ENCODE measurements at regions not wholly inside any gene's neighbourhood (a gene's known extent, or its start where the extent isn't known, plus 50 kb on each side); places are given as distances from the start of the nearest gene placed in this dataset.

- Histone ChIP-seq H3K9ac (replicated peaks; ENCODE audit: extremely low read depth, insufficient read depth, low read length) (no peak overlapping the region), H3K4me1 (ENCODE audit: control insufficient read depth, extremely low read depth, insufficient read depth, low read length) (no peaks in the 10 kb centered on the region), H3K27ac (ENCODE audit: insufficient read depth, low read depth, low read length) (no peak overlapping the region), H3K9me1 (replicated peaks; ENCODE audit: control insufficient read depth, extremely low read depth, insufficient read depth, low read length) (no peaks in the 10 kb centered on the region), H4K20me1 (replicated peaks; ENCODE audit: control insufficient read depth, extremely low read depth, insufficient read depth, low read length) (no peaks in the 10 kb centered on the region), H3K9me3 (replicated peaks; ENCODE audit: control insufficient read depth, insufficient read depth, low read length) (no peaks in the 10 kb centered on the region), H3K27me3 (ENCODE audit: control insufficient read depth in 2 of 2, insufficient read depth in 2 of 2, low read length in 2 of 2) (peaks cover 0 to 4% of the 10 kb centered on the region in 2 experiments), H3K36me3 (ENCODE audit: control insufficient read depth in 2 of 2, extremely low read depth in 1 of 2, insufficient read depth in 2 of 2, low read length in 2 of 2) (no peaks in the 10 kb centered on the region), H3K4me3 (replicated peaks in 1 of 3; ENCODE audit: insufficient read depth in 1 of 3, low read depth in 1 of 3, low read length in 3 of 3) (no peak overlapping the region), H2AFZ (ENCODE audit: low read depth, low read length) (no peak overlapping the region), H3K4me2 (ENCODE audit: insufficient read depth, low read length) (no peak overlapping the region), H3K79me2 (ENCODE audit: control insufficient read depth, insufficient read depth, low read length) (no peaks in the 10 kb centered on the region)
- DNase-seq (ENCODE audit: low read depth, low spot score) (no peak), FAIRE-seq (no peak)
- no peak for TF ChIP-seq EZH2 (IDR thresholded peaks at IDR 0.05; ENCODE audit: borderline replicate concordance, low read depth, low read length, severe bottlenecking)
- no peak for TF ChIP-seq MAX (IDR thresholded peaks at IDR 0.05; ENCODE audit: insufficient read depth, insufficient read length)
- TF ChIP-seq CTCF (IDR thresholded peaks at IDR 0.05; ENCODE audit: extremely low read depth in 1 of 2, insufficient read depth in 1 of 2, low read depth in 1 of 2, low read length in 2 of 2): no peak
- no peak for TF ChIP-seq MYC (IDR thresholded peaks at IDR 0.05; ENCODE audit: low read depth, low read length)
- no peak for TF ChIP-seq POLR2A (IDR thresholded peaks at IDR 0.05; ENCODE audit: low read depth, low read length)
- no peak for TF ChIP-seq FOS (IDR thresholded peaks at IDR 0.05; ENCODE audit: borderline replicate concordance, insufficient read depth, low read length)
- TF ChIP-seq POLR2AphosphoS5 (IDR thresholded peaks at IDR 0.05; ENCODE audit: insufficient read depth, low read depth, low read length): no peak
- no peak for TF ChIP-seq GATA2 (IDR thresholded peaks at IDR 0.05; ENCODE audit: insufficient read depth, insufficient read length, low read depth, low read length)
- TF ChIP-seq JUN (IDR thresholded peaks at IDR 0.05; ENCODE audit: borderline replicate concordance, insufficient read depth, insufficient read length, low read depth): no peak
- dilution Hi-C loops (cut with MboI; ENCODE audit: extremely low pct_ligation_motif_present, low sequenced_read_pairs): no loop called here
- POLR2A ChIA-PET: no interaction called here
- intact Hi-C loops (cut with micrococcal nuclease): no loop called here
- CTCF ChIA-PET: no interaction called here
- no TSS peak for BruUV-seq (replicated peaks)
These were observed 52.5 kb upstream of the OTOL1 start for GRCh38 chr3:161443921-161444693.

Measured in endothelial cell of umbilical vein (primary cell).